ENCODE measurements at regions not wholly inside any gene's neighbourhood (a gene's known extent, or its start where the extent isn't known, plus 50 kb on each side); places are given as distances from the start of the nearest gene placed in this dataset.

DNA sequence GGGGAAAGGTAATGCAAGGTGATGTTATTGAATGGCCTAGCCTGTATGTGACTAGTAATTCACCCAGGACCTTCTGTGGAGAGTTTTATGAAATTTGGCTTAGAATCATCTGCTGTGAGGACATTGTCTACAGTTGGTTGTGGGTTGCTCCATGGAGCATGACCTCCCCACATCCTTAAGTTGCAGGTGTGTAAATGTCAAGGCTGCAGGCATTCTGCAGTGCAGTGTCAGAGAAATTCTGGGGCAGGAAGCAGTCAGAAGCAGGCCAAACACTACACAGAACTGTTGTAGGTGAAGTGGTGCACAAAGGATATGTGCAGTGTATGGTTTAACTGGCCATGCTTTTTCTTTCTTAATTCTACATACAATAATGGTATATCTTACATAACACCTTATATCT is 588.3 kb downstream of the EBF1 start:
- TF ChIP-seq, protein P1, sequence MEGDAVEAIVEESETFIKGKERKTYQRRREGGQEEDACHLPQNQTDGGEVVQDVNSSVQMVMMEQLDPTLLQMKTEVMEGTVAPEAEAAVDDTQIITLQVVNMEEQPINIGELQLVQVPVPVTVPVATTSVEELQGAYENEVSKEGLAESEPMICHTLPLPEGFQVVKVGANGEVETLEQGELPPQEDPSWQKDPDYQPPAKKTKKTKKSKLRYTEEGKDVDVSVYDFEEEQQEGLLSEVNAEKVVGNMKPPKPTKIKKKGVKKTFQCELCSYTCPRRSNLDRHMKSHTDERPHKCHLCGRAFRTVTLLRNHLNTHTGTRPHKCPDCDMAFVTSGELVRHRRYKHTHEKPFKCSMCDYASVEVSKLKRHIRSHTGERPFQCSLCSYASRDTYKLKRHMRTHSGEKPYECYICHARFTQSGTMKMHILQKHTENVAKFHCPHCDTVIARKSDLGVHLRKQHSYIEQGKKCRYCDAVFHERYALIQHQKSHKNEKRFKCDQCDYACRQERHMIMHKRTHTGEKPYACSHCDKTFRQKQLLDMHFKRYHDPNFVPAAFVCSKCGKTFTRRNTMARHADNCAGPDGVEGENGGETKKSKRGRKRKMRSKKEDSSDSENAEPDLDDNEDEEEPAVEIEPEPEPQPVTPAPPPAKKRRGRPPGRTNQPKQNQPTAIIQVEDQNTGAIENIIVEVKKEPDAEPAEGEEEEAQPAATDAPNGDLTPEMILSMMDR (IDR thresholded peaks at IDR 0.05) = no peak
- TF ChIP-seq POLR2A (IDR thresholded peaks at IDR 0.05) (no peak), POLR2AphosphoS5 (IDR thresholded peaks at IDR 0.05) (no peak)
